ENCODE measurements at regions not wholly inside any gene's neighbourhood (a gene's known extent, or its start where the extent isn't known, plus 50 kb on each side); places are given as distances from the start of the nearest gene placed in this dataset.

GRCh38 chr7:98565103-98565502, 52.0 kb upstream of the NPTX2 start:
- DNase-seq: no peak

- DNase-seq: no peak
Observed at GRCh38 chr7:98562871-98563495, 54.1 kb upstream of the NPTX2 start.

- DNase-seq: no peak
Observed at GRCh38 chr7:98562381-98562823, 54.7 kb upstream of the NPTX2 start.

- no peak for DNase-seq
Observed at GRCh38 chr7:98559958-98560357, 57.1 kb upstream of the NPTX2 start.

GRCh38 chr7:98559219-98559618, 57.9 kb upstream of the NPTX2 start:
- no peak for DNase-seq

- DNase-seq: no peak
Observed at GRCh38 chr7:98557538-98558031, 59.5 kb upstream of the NPTX2 start.

- no peak for DNase-seq
Observed at GRCh38 chr7:98556288-98556687, 60.8 kb upstream of the NPTX2 start.

- no peak for DNase-seq
Observed at GRCh38 chr7:98555403-98555802, 61.7 kb upstream of the NPTX2 start.

- DNase-seq: no peak
Observed at GRCh38 chr7:98553666-98554065, 63.4 kb upstream of the NPTX2 start.

GRCh38 chr7:98551611-98552273, 65.3 kb upstream of the NPTX2 start:
- no peak for DNase-seq

- no peak for DNase-seq
Observed at GRCh38 chr7:98548971-98549370, 68.1 kb upstream of the NPTX2 start.

- no peak for DNase-seq
Observed at GRCh38 chr7:98548370-98548769, 68.7 kb upstream of the NPTX2 start.

- no peak for DNase-seq
Observed at GRCh38 chr7:98541101-98541500, 76.0 kb upstream of the NPTX2 start.

- DNase-seq: no peak
Observed at GRCh38 chr7:98539865-98540264, 77.2 kb upstream of the NPTX2 start.

GRCh38 chr7:98536803-98537202, 80.3 kb upstream of the NPTX2 start:
- DNase-seq: no peak

- DNase-seq: no peak
Observed at GRCh38 chr7:98534493-98534892, 82.6 kb upstream of the NPTX2 start.

- DNase-seq: no peak
Observed at GRCh38 chr7:98531717-98532116, 85.4 kb upstream of the NPTX2 start.

- no peak for DNase-seq
Observed at GRCh38 chr7:98528079-98528478, 89.0 kb upstream of the NPTX2 start.

- DNase-seq: no peak
Observed at GRCh38 chr7:98526059-98526458, 91.0 kb upstream of the NPTX2 start.

- DNase-seq: no peak
Observed at GRCh38 chr7:98521089-98521692, 95.9 kb upstream of the NPTX2 start.

GRCh38 chr7:98520356-98520951, 96.6 kb upstream of the NPTX2 start:
- DNase-seq: no peak

GRCh38 chr7:98518159-98518947, 98.7 kb upstream of the NPTX2 start:
- DNase-seq: no peak

GRCh38 chr7:98515201-98515600, 101.9 kb upstream of the NPTX2 start:
- no peak for DNase-seq
